K562 (cell line): ENCODE measurements at regions not wholly inside any gene's neighbourhood (a gene's known extent, or its start where the extent isn't known, plus 50 kb on each side); places are given as distances from the start of the nearest gene placed in this dataset.

Experiments used
- ATAC-seq: fragments of 200-7000 bp; cut with Tn5 transposase; 3 replicates; pipeline ENCODE4 v1.9.1; 2020; ENCODE audit warnings: moderate library complexity
- BruUV-seq: library from RNA; stranded (reverse); fragments of 400-500 nt; replicated peaks from 2 replicates; lab custom pipeline; 2021; lab: Mats Ljungman, UMichigan
- CTCF ChIA-PET: fragments of 300-600 bp; formaldehyde crosslinking; extraction: SDS; loops from one replicate; lab custom pipeline; 2021; ENCODE audit warnings: low intra/inter-chr PET ratio; lab: Yijun Ruan, JAX
- POLR2A ChIA-PET: fragments of 300-600, 350-650 bp; sonication (Branson Sonifier 250); formaldehyde crosslinking; extraction: SDS; loops from one replicate; lab custom pipeline; 2021; ENCODE audit warnings: antibody characterized with exemption, inconsistent platforms; lab: Yijun Ruan, JAX
- DNase-seq, 4 experiments: peaks; one replicate each; pipeline versions ENCODE4 v3.0.0 to v3.0.0-alpha.2; 2011 to 2018; ENCODE audit warnings: low spot score in 3 of 4, mixed read lengths in 3 of 4; ENCODE audit errors: extremely low read depth in 1 of 4
- FAIRE-seq: peaks from 2 replicates; lab custom pipeline; 2011; peaks lifted over from hg19 to GRCh38; lab: Jason Lieb, UNC
- H2AFZ ChIP-seq: 2 replicates; pipeline ENCODE4 v1.6.0; 2011; ENCODE audit warnings: low read depth, low read length, control low read depth, inconsistent platforms
- H3K27ac ChIP-seq: fragments of 200-600 bp; 3 replicates; pipeline ENCODE4 v1.8.0; 2011; ENCODE audit warnings: low read depth, mild to moderate bottlenecking, control low read depth, inconsistent platforms, low read length, moderate library complexity, mixed read lengths; ENCODE audit errors: extremely low read depth
- H3K27me3 ChIP-seq, 2 experiments: fragments of 300-600 bp in 1 of 2; 2 replicates in 1 of 2; 3 replicates in 1 of 2; pipeline versions ENCODE4 v1.6.0 to v1.8.0; 2011; ENCODE audit warnings: inconsistent platforms in 2 of 2, low read length in 2 of 2, mild to moderate bottlenecking in 1 of 2, mixed read lengths in 1 of 2, moderate library complexity in 1 of 2; ENCODE audit not compliant: control insufficient read depth in 2 of 2, insufficient read depth in 2 of 2
- H3K36me3 ChIP-seq: fragments of 300-600 bp; 3 replicates; pipeline ENCODE4 v1.8.0; 2011; ENCODE audit warnings: mild to moderate bottlenecking, low read length, inconsistent platforms; ENCODE audit not compliant: control insufficient read depth, insufficient read depth
- H3K4me1 ChIP-seq, 2 experiments: fragments of 200-600 bp in 1 of 2; replicated peaks in 1 of 2; 2 replicates in 1 of 2; 3 replicates in 1 of 2; pipeline versions ENCODE4 v1.5.1 to v1.8.0; 2011; ENCODE audit warnings: inconsistent platforms in 2 of 2, low read length in 2 of 2, mild to moderate bottlenecking in 1 of 2, mixed read lengths in 1 of 2, moderate library complexity in 1 of 2; ENCODE audit not compliant: control insufficient read depth in 2 of 2, insufficient read depth in 2 of 2
- H3K4me2 ChIP-seq: 2 replicates; pipeline ENCODE4 v1.6.1; 2011; ENCODE audit warnings: low read length, control low read depth, inconsistent platforms, mixed read lengths; ENCODE audit not compliant: insufficient read depth
- H3K4me3 ChIP-seq: fragments of 200-600 bp; sonication (generic), shearing (Covaris generic); 2 replicates; pipeline ENCODE4 v1.5.1; 2016; ENCODE audit warnings: control low read depth, inconsistent platforms
- H3K79me2 ChIP-seq: fragments of 200-600 bp; 3 replicates; pipeline ENCODE4 v1.8.0; 2011; ENCODE audit warnings: low read length, inconsistent platforms; ENCODE audit not compliant: control insufficient read depth, insufficient read depth
- H3K9ac ChIP-seq, 2 experiments: 2 replicates each; pipeline versions ENCODE4 v1.6.0 to v1.6.1; 2011; ENCODE audit warnings: low read depth in 2 of 2, low read length in 2 of 2, control low read depth in 1 of 2, inconsistent platforms in 1 of 2, mild to moderate bottlenecking in 1 of 2, mixed read lengths in 1 of 2; ENCODE audit not compliant: insufficient read depth in 1 of 2
- H3K9me1 ChIP-seq: one replicate; pipeline ENCODE4 v1.6.0; 2011; ENCODE audit warnings: inconsistent platforms, mild to moderate bottlenecking, low read length, moderate library complexity; ENCODE audit not compliant: control insufficient read depth, insufficient read depth
- H3K9me3 ChIP-seq: replicated peaks from 2 replicates; pipeline ENCODE4 v1.5.1; 2011; ENCODE audit warnings: low read depth, low read length, inconsistent platforms; ENCODE audit not compliant: control insufficient read depth, insufficient read depth
- H4K20me1 ChIP-seq: replicated peaks from 2 replicates; pipeline ENCODE4 v1.6.1; 2011; ENCODE audit warnings: low read length, inconsistent platforms, mixed read lengths; ENCODE audit not compliant: control insufficient read depth, insufficient read depth
- FOXP4 ChIP-seq: sonication (generic); formaldehyde crosslinking; IDR thresholded peaks from 2 replicates; pipeline ENCODE4 v1.8.0; 2022; ENCODE audit warnings: mild to moderate bottlenecking, missing genetic modification reagents, borderline replicate concordance
- HMG20B ChIP-seq: fragments of 250-450 bp; sonication (Bioruptor Pico); IDR thresholded peaks from 2 replicates; pipeline ENCODE4 v1.5.0; 2021; ENCODE audit warnings: mild to moderate bottlenecking
- KDM1A ChIP-seq, 2 experiments: fragments of 450-650 bp; IDR thresholded peaks; 2 replicates each; pipeline ENCODE4 v1.6.1; 2016; ENCODE audit warnings: mild to moderate bottlenecking in 2 of 2
- KLF10 ChIP-seq: fragments of 250-450 bp; sonication (Bioruptor Pico); IDR thresholded peaks from 2 replicates; pipeline ENCODE4 v1.6.1; 2021; ENCODE audit warnings: matching md5 sums
- POLR3A ChIP-seq: IDR thresholded peaks from 2 replicates; pipeline ENCODE4 v1.6.1; 2011; ENCODE audit warnings: borderline replicate concordance, mild to moderate bottlenecking, moderate library complexity; ENCODE audit not compliant: insufficient read length, insufficient read depth; ENCODE audit errors: extremely low read depth
- TAF7 ChIP-seq: fragments of 450-650 bp; IDR thresholded peaks from 2 replicates; pipeline ENCODE4 v1.6.1; 2016; ENCODE audit warnings: missing genetic modification characterization, missing compliant biosample characterization
- USF1 ChIP-seq: sonication (generic); formaldehyde crosslinking; IDR thresholded peaks from 2 replicates; pipeline ENCODE4 v1.9.0; 2022; ENCODE audit warnings: mild to moderate bottlenecking, missing genetic modification reagents
- YY1 ChIP-seq, 3 experiments: IDR thresholded peaks; 2 replicates each; pipeline ENCODE4 v1.6.1; 2011; ENCODE audit warnings: low read length in 2 of 3, mild to moderate bottlenecking in 2 of 3, moderate library complexity in 2 of 3, borderline replicate concordance in 1 of 3, control low read depth in 1 of 3, low read depth in 1 of 3; ENCODE audit not compliant: insufficient read depth in 3 of 3, insufficient replicate concordance in 2 of 3, control insufficient read depth in 1 of 3, insufficient read length in 1 of 3; ENCODE audit errors: extremely low read depth in 1 of 3
- ZFP1 ChIP-seq: fragments of 450-650 bp; formaldehyde crosslinking; IDR thresholded peaks from 2 replicates; pipeline ENCODE4 v1.4.0; 2020; ENCODE audit warnings: mild to moderate bottlenecking, mixed read lengths
- ZKSCAN1 ChIP-seq: fragments of 150-350 bp; IDR thresholded peaks from 2 replicates; pipeline ENCODE4 v1.6.1; 2016; ENCODE audit warnings: low read depth, low read length
- ZNF384 ChIP-seq: IDR thresholded peaks from 2 replicates; pipeline ENCODE4 v1.6.1; 2012; ENCODE audit warnings: low read depth, low read length, improper control_type of control experiment
- WGBS: fragments of 100-300 bp; shearing (Covaris generic); methylation state at CpG from one replicate; pipeline ENCODE4 v1.1.6; 2016; ENCODE audit warnings: low coverage, mixed read lengths; ENCODE audit not compliant: insufficient coverage; ENCODE audit errors: missing lambda C conversion rate; 5-methylcytosine and 5-hydroxymethylcytosine counted together
- in situ Hi-C: fragments of 300-500 bp; cut with MboI; formaldehyde crosslinking; loops from 4 replicates; pipeline ENCODE4 v1.15.0; 2018; ENCODE audit warnings: inconsistent platforms, mixed read lengths
- intact Hi-C: fragments of 100-400 bp; cut with micrococcal nuclease; formaldehyde crosslinking; loops from 2 replicates; pipeline ENCODE4 v1.14.2; 2022
- TF ChIP-seq, protein P1 (sequence below), 2 experiments: IDR thresholded peaks; 2 replicates each; pipeline ENCODE4 v1.6.1; 2012; ENCODE audit warnings: improper control_type of control experiment in 2 of 2, low read depth in 2 of 2, low read length in 2 of 2, borderline replicate concordance in 1 of 2
- TF ChIP-seq, protein P2 (sequence below), 2 experiments: fragments of 450-650 bp; conservative IDR thresholded peaks; 2 replicates each; pipeline ENCODE4 v1.6.1; 2017; ENCODE audit warnings: mild to moderate bottlenecking in 2 of 2, moderate library complexity in 2 of 2

- ATAC-seq (no peak), FAIRE-seq (no peak), DNase-seq (no peak)
- Histone ChIP-seq H3K9me3 (no peaks in the 10 kb centered on the region), H3K27me3 (peaks cover 15 to 38% of the 10 kb centered on the region in 2 experiments; a peak in 4 of 5 replicates), H2AFZ (no peak overlapping the region), H3K4me1 (no peaks in the 10 kb centered on the region), H3K4me2 (no peak overlapping the region), H3K4me3 (no peak overlapping the region), H3K9me1 (no peaks in the 10 kb centered on the region), H3K79me2 (no peaks in the 10 kb centered on the region), H3K36me3 (no peaks in the 10 kb centered on the region), H3K27ac (no peak overlapping the region), H3K9ac (no peak overlapping the region), H4K20me1 (no peaks in the 10 kb centered on the region)
- in situ Hi-C loops (no loop called here), intact Hi-C loops (no loop called here)
- BruUV-seq = no TSS peak
- CTCF ChIA-PET = no interaction called here
- WGBS = 2% methylated on average over 14 of the region's 14 CpGs
- POLR2A ChIA-PET = no interaction called here
- TF ChIP-seq, protein P1, sequence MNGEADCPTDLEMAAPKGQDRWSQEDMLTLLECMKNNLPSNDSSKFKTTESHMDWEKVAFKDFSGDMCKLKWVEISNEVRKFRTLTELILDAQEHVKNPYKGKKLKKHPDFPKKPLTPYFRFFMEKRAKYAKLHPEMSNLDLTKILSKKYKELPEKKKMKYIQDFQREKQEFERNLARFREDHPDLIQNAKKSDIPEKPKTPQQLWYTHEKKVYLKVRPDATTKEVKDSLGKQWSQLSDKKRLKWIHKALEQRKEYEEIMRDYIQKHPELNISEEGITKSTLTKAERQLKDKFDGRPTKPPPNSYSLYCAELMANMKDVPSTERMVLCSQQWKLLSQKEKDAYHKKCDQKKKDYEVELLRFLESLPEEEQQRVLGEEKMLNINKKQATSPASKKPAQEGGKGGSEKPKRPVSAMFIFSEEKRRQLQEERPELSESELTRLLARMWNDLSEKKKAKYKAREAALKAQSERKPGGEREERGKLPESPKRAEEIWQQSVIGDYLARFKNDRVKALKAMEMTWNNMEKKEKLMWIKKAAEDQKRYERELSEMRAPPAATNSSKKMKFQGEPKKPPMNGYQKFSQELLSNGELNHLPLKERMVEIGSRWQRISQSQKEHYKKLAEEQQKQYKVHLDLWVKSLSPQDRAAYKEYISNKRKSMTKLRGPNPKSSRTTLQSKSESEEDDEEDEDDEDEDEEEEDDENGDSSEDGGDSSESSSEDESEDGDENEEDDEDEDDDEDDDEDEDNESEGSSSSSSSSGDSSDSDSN (IDR thresholded peaks at IDR 0.05; ENCODE audit: borderline replicate concordance in 1 of 2, low read depth in 2 of 2, low read length in 2 of 2) = no peak
- TF ChIP-seq ZFP1 (CRISPR knock-in tag) (no peak), USF1 (CRISPR knock-in tag) (no peak), FOXP4 (CRISPR knock-in tag) (no peak), ZNF384 (no peak), TAF7 (tag) (no peak), ZKSCAN1 (no peak), HMG20B (CRISPR knock-in tag) (no peak), KDM1A (IDR thresholded peaks at IDR 0.05) (no peak), KLF10 (CRISPR knock-in tag) (no peak), YY1 (IDR thresholded peaks at IDR 0.05; ENCODE audit: borderline replicate concordance in 1 of 3, control insufficient read depth in 1 of 3, extremely low read depth in 1 of 3, insufficient read depth in 3 of 3, insufficient read length in 1 of 3, insufficient replicate concordance in 2 of 3, low read depth in 1 of 3, low read length in 2 of 3) (no peak), POLR3A (no peak)
- TF ChIP-seq, protein P2, sequence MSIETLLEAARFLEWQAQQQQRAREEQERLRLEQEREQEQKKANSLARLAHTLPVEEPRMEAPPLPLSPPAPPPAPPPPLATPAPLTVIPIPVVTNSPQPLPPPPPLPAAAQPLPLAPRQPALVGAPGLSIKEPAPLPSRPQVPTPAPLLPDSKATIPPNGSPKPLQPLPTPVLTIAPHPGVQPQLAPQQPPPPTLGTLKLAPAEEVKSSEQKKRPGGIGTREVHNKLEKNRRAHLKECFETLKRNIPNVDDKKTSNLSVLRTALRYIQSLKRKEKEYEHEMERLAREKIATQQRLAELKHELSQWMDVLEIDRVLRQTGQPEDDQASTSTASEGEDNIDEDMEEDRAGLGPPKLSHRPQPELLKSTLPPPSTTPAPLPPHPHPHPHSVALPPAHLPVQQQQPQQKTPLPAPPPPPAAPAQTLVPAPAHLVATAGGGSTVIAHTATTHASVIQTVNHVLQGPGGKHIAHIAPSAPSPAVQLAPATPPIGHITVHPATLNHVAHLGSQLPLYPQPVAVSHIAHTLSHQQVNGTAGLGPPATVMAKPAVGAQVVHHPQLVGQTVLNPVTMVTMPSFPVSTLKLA (conservative IDR thresholded peaks at IDR 0.05) = no peak
These were observed 100.2 kb upstream of the SLC66A3 start for GRCh38 chr2:11054783-11055678.
